G401.6 (cell line): ENCODE measurements at regions not wholly inside any gene's neighbourhood (a gene's known extent, or its start where the extent isn't known, plus 50 kb on each side); places are given as distances from the start of the nearest gene placed in this dataset.

Experiments
- FAIRE-seq: peaks from 2 replicates; lab custom pipeline; 2012; peaks lifted over from hg19 to GRCh38; lab: Jason Lieb, UNC

- FAIRE-seq: no peak
Observed at GRCh38 chr7:36010656-36011587, 142.1 kb upstream of the EEPD1 start.

DNA sequence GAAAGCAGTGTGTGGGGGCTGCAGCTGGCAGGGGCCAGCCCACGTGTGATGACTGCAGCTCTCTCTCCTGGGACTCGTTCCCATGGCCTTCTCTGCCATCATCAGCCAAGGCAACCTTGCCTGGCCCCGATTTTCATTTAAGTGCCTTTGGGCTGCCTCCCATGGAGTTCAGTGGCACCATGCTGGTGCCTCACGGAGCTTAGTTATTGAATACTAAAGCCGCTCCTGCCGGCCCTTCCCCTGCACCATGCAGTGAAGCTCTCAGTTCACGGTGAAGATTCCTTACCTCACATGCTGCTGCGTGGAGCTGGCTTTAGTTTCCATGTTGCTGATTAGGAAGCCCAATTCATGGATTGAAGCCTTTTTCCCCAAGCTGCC is 141.5 kb upstream of the EEPD1 start:
- FAIRE-seq: no peak

DNA sequence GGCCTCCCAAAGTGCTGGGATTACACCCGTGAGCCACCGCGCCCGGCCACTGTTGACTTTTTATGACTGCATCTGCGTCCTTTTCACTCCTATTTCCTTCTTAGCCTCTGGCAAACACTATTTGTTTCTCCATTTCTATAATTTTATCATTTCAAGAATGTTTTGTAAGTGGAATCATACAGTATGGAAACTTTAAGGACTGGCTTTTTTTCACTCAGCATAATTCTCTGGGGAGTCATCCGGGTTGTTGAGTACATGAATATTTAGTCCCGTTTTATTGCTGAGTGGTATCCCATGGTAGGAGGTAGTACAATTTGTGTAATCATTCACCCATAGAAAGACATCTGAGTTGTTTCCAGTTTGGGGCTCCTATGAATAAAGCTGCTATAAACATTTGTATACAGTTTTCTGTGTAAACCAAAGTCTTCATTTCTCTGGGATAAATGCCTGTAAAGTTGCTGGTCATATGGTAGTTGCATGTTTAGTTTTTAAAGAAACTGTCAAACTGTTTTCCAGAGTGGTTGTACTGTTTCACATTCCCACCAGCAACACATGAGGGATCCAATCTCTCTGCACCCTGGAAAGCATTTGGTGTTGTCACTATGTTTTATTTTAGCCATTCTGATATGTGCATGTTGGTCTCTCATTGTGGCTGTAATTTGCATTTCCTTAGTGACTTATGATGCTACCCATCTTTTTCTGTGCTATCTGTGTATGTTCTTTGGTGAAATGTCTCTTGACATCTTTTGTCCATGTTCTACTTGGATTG is 139.6 kb upstream of the EEPD1 start:
- FAIRE-seq: no peak

DNA sequence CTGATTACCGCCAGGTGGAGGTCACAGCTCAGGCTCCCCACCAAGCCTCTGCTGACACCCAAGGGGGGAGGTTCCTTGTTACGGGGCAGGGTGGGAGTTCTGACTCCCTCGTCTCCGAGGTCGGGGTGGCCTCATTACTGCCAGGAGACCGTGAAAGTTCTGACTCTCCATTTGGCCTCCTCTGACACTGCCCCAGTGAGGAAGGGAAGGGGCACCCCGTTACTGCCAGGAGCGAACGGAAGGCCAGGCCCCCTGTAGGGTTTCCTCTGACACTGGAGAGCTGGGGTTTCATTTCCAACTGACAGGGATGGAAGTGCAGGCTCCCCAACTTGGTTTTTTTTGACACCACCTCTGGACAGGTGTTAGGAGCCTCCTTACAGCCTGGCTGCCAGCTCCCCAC is 138.1 kb upstream of the EEPD1 start:
- no peak for FAIRE-seq

GRCh38 chr7:36015733-36016132 is 137.3 kb upstream of the EEPD1 start:
- no peak for FAIRE-seq

- no peak for FAIRE-seq
Observed at GRCh38 chr7:36016648-36017047, 136.4 kb upstream of the EEPD1 start.

- FAIRE-seq: no peak
Observed at GRCh38 chr7:36017111-36017510, 135.9 kb upstream of the EEPD1 start.

DNA sequence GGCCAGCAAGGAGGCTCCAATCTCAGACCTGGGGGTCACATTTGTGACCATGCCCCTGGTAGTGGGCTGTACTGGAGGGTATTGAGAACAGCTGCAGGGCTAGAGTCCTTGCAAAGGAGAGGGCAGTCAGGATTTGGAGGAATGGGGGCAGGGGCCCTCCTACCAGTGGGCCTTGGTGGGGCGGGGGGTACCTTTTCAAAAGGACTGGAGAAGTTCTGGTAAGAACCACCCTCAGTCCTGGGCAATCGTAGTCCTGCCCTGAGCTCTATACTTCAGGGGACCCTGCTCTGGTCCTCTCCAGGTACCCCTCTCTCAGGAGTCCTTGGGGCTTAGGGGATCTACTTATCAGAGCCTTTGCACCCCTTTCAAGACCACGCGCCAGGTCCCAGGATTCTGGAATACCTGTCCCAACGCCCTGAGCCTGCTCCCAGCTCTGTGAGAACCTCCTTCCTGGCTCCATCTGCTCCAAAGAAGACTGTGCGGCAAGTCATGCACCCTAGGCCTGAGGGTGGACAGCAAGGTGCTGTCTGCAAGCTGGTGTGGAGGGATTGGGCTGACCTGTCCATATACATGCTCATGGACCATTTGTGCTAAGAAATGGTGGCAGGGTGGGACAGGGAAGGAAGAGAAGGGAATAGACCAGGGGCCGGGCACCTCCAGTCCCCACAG is 134.1 kb upstream of the EEPD1 start:
- FAIRE-seq: no peak

DNA sequence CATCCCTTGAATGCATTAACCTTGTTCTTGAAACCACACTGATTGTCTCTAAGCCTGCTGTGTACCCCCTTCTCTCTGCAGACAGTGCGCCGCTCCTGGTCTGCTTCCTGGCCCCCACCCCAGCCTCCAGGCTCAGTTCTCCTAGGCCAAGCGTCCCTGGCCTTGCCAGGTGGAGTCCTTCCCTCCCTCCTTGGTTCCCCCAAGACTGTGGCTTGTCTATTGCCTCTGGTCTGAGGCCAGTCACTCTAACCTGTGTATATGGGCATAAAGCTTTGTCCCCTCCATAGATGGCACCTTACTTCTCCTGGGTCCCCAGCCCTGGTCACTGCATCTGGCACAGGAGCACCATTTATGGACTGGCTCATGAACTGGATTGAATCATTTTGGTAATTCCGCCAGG is 133.5 kb upstream of the EEPD1 start:
- no peak for FAIRE-seq

DNA sequence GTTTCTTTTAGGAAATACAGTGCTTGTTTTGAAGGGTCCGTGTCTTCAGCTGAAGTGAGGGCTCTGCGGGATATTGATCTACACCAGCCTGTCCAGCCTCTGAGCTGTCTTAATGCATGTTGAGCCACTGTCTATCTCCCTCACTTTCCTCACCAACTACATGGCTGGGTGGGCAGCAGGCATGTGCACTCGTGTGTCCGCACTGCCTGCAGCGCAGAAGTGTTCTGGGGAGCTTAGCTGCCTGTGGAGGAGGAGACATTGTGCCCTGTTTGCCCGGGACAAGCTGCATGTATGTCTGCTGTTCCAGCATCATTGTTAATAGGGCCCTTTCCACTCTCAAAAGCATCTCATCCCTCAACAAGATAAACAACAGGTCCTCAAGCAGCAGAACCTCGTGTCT is 133.1 kb upstream of the EEPD1 start:
- no peak for FAIRE-seq

DNA sequence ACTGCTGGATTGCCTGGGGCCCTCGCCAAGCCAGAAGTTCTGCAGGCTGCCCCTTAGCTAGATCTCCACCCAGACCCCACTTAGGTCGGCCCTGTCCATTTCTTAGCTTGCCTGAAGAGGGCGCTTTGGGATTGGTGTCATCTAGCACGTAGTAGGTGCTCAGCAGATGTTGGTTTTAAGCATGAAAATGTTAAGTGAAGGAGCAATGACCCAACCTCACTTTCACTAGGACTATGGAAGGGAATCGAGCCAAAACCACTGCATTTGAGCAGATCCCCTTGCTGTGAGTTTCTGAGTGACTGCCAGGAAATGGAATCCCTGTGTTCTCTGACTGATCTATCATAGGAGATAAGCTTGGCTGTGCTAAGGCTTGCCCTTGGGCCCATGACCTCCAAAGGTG is 131.7 kb upstream of the EEPD1 start:
- FAIRE-seq: no peak

DNA sequence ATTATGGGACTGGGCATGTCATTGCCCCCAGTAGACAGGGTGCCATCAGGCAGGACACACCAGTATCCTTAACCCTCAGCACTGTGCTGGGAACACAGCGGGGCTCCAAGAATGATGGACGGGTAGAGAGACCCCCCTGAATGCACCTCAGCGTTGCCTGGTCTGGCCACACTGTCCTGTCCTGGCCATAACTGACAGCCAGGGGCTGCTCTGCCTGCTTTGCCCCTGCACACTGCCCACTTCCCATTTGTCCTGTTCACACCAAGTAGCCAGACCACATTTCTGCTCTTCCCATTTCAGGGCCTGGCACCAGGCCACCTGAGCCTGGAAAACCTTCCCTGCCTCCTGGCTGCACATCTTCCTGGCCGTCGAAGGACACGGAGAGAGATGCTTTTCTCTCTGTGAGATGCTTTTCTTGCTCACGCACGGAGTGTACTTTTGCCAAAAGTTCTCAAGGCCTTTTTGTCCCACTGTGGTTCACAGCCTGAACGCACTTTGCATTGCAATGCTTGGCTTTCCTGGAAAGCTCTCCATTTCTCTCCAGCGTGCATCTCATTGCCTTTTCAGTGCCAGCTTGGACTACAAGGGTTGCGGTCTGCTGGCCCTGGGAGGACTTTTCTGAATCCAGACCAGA is 131.0 kb upstream of the EEPD1 start:
- no peak for FAIRE-seq

DNA sequence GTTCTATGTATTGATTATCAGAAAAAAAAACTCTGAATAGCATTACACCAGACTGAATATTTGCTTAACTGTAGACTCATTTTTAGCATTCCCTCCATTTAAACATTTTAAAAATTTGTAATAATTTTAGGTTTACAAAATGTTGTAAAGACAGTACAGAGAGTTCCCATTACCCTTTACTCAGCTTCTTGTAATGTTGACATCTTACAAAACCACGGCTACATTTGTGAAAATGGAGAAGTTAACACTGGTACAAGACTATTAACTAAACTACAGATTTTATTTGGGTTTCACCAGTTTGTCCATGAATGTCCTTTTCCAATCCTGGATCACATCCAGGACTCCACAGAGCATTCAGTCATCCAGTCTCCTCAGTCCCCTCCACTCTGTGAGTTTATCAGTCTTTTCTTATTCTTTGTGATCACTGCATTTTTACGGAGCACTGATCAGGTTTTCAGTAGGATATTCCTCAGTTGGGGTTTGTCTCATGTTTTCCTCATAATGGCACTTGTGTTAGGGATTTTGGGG is 130.0 kb upstream of the EEPD1 start:
- no peak for FAIRE-seq

DNA sequence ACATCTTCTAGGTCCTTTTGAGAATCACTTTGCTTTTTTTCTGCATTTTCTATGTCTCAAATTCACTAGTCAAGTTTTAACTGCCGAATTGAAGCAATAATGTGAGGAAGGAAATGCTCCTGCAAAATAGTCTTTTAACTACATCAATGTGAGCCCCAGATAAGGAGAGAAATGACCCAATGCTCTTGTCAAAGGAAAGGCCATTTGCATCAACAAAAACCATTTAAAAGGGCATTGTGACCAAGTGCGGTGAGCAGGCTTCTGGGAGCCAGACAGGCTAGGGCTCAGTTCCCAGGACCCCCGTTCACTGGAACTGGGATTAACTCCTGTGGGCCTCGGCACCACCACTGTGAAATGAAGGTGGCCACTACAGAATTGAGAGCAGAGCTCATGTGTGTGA is 127.9 kb upstream of the EEPD1 start:
- no peak for FAIRE-seq

DNA sequence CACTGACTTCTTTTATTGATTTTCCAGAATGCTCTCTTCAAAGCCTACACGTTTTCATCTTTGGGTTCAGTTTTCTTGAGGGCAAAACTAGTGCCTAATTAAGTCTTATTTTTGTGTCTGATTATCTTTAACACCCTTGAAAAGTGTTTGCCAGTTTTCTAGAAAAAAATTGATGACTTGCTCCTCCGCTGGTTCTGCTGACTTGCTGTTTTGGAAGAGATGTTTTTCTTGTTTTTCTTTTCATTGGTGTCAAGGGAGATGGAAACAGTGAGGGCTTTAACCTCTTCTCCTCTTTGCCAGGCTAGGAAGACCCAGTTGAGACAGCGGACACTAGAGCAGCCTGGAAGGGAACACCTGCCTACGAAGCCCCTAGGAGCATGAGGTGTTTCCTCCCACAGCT is 123.7 kb upstream of the EEPD1 start:
- no peak for FAIRE-seq

- no peak for FAIRE-seq
Observed at GRCh38 chr7:36029853-36030515, 123.1 kb upstream of the EEPD1 start.

DNA sequence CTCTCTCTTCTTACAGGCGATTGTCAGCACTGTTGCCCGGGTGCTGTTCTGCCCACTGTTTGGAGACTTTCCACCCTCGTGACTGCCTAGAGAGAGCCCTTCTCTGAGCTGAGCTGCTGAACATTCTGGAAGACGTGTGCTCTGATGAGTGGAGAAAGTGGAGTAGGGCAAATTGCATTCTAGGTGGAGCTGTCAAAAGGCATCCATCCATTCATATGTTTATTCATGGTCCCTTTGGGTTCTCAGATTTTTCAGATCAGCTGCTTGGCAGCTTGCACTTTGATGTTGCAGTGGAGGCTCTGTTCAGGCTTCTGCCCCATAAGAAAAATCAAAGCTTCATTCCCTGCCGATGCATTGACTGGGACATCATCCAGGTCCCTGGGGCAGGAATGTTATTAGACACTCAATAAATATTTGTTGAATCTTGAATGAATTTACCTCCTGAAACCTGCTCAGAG is 120.7 kb upstream of the EEPD1 start:
- no peak for FAIRE-seq

DNA sequence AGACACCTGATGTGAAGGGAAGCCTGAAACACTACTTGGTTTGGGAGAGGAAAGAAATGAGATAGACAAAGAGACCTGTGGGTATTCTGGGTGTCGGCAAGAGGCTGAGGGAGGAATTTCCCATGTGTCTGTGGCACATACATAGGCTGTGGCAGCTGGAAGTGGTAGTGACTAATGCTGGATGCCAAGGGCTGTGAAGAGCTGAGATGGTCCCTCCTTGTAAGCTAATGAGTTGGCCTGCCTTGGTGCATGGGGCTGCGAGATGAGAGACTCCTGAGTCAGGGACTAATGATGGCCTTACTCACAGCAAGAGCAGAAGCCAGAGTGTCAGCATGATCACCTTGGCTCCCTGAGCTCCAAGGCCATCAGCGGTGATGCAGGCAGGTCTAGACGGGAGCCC is 119.0 kb upstream of the EEPD1 start:
- no peak for FAIRE-seq

- FAIRE-seq: no peak
Observed at GRCh38 chr7:36035186-36035585, 117.9 kb upstream of the EEPD1 start.

GRCh38 chr7:36036590-36036989 is 116.5 kb upstream of the EEPD1 start:
- no peak for FAIRE-seq

GRCh38 chr7:36037121-36037662 is 115.9 kb upstream of the EEPD1 start:
- FAIRE-seq: no peak
